ENCODE measurements at regions not wholly inside any gene's neighbourhood (a gene's known extent, or its start where the extent isn't known, plus 50 kb on each side); places are given as distances from the start of the nearest gene placed in this dataset.

- TF ChIP-seq EP300 (IDR thresholded peaks at IDR 0.05; ENCODE audit: borderline replicate concordance) (no peak), EGR1 (IDR thresholded peaks at IDR 0.05) (no peak), NFIC (IDR thresholded peaks at IDR 0.05) (no peak), TCF12 (IDR thresholded peaks at IDR 0.05; ENCODE audit: low read depth) (no peak), TEAD4 (IDR thresholded peaks at IDR 0.05) (no peak), ZBTB7A (IDR thresholded peaks at IDR 0.05; ENCODE audit: low read depth) (no peak), CREB1 (IDR thresholded peaks at IDR 0.05; ENCODE audit: low read depth) (no peak), FOXM1 (IDR thresholded peaks at IDR 0.05; ENCODE audit: borderline replicate concordance, low read depth) (no peak)
- TF ChIP-seq, protein P1, sequence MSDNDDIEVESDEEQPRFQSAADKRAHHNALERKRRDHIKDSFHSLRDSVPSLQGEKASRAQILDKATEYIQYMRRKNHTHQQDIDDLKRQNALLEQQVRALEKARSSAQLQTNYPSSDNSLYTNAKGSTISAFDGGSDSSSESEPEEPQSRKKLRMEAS (IDR thresholded peaks at IDR 0.05), result no peak
Observed at GRCh38 chr15:62841269-62841628, 201.3 kb upstream of the TPM1 start.

DNA sequence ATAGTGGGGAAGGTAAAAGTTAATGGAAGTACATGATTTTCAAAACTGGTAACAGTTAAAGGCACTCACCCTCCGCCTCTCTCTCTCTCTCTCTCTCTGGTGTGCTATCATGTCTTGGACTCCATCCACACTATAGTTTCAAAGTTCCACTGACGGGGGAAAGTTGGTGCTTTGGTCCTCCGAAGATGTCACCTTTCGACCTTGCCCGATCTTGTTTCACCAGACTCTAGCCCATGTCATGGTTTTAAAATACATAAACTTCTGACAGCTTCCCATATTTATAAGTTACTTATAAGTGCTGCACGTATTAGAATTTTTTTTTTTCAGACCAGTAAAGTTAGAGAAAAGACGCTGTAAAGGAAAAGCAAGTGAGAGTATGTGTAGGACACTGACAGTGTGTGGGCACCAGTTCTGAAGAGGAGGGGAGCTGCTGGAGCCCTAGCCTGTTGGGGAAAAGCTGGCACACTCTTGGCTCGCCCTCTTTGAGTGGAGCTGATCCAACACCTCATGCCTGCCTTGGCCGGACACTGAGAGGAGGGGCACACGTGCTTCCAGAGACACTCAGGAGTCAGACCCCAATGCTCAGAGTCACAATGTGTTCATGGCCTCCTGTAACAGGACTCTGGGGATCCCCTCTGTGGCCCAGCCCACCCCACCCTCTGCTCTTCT lies 200.5 kb upstream of the TPM1 start:
- no peak for TF ChIP-seq FOXM1 (IDR thresholded peaks at IDR 0.05; ENCODE audit: borderline replicate concordance, low read depth)
- no peak for TF ChIP-seq TCF12 (IDR thresholded peaks at IDR 0.05; ENCODE audit: low read depth)
- no peak for TF ChIP-seq CREB1 (IDR thresholded peaks at IDR 0.05; ENCODE audit: low read depth)
- no peak for TF ChIP-seq TEAD4 (IDR thresholded peaks at IDR 0.05)
- no peak for TF ChIP-seq REST (IDR thresholded peaks at IDR 0.05; ENCODE audit: low read depth)
- TF ChIP-seq CEBPB (IDR thresholded peaks at IDR 0.05), result no peak
- no peak for TF ChIP-seq YY1 (IDR thresholded peaks at IDR 0.05; ENCODE audit: low read depth)
- no peak for TF ChIP-seq ZBTB7A (IDR thresholded peaks at IDR 0.05; ENCODE audit: low read depth)
- no peak for TF ChIP-seq TAF1 (IDR thresholded peaks at IDR 0.05; ENCODE audit: low read depth)
- no peak for TF ChIP-seq EGR1 (IDR thresholded peaks at IDR 0.05)
- TF ChIP-seq RAD21 (IDR thresholded peaks at IDR 0.05; ENCODE audit: low read depth), result no peak
- no peak for TF ChIP-seq NFIC (IDR thresholded peaks at IDR 0.05)
- TF ChIP-seq, protein P2, sequence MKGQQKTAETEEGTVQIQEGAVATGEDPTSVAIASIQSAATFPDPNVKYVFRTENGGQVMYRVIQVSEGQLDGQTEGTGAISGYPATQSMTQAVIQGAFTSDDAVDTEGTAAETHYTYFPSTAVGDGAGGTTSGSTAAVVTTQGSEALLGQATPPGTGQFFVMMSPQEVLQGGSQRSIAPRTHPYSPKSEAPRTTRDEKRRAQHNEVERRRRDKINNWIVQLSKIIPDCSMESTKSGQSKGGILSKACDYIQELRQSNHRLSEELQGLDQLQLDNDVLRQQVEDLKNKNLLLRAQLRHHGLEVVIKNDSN (IDR thresholded peaks at IDR 0.05), result no peak
- TF ChIP-seq, protein P1 (IDR thresholded peaks at IDR 0.05), result no peak
- TF ChIP-seq EP300 (IDR thresholded peaks at IDR 0.05; ENCODE audit: borderline replicate concordance), result no peak

GRCh38 chr15:62843311-62843710 lies 199.2 kb upstream of the TPM1 start:
- TF ChIP-seq FOXM1 (IDR thresholded peaks at IDR 0.05; ENCODE audit: borderline replicate concordance, low read depth) (no peak), NFIC (IDR thresholded peaks at IDR 0.05) (no peak), TCF12 (IDR thresholded peaks at IDR 0.05; ENCODE audit: low read depth) (no peak), YY1 (IDR thresholded peaks at IDR 0.05; ENCODE audit: low read depth) (no peak), CEBPB (IDR thresholded peaks at IDR 0.05) (no peak), RAD21 (IDR thresholded peaks at IDR 0.05; ENCODE audit: low read depth) (no peak)
- TF ChIP-seq, protein P2 (IDR thresholded peaks at IDR 0.05), result no peak

DNA sequence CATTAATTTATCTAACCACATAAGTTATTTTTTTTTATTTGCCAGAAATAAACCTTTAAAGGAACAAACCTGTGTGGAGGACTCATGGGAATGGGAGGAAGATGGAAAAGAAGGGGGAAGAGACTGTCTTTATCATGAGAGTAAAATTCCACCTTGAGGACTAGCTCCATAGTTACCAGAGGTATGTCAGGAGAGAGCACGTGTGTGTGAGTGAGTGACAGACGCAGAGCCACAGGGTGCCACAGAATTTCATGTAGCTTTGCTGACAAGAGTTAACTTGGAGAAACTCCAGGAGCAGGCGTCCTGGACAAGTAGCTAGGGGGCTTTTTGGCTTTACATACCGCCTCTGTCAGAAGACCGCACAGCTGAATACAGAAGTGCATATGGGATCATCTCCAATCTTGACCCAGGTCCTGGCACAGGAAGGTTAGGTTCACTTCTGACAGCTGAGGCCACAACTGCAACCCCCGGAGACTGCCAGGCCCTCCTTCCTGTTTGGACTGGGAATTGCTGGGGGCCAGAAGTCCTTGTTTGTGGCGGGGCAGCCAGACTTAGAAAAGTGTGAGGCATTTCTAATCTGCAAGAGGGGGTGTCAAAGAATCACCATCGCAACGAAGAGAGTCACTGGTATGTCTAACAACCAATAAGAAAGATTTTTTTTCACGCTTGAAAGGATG lies 197.8 kb upstream of the TPM1 start:
- TF ChIP-seq YY1 (IDR thresholded peaks at IDR 0.05; ENCODE audit: low read depth), result no peak
- no peak for TF ChIP-seq CREB1 (IDR thresholded peaks at IDR 0.05; ENCODE audit: low read depth)
- no peak for TF ChIP-seq NFIC (IDR thresholded peaks at IDR 0.05)
- no peak for TF ChIP-seq EGR1 (IDR thresholded peaks at IDR 0.05)
- TF ChIP-seq, protein P2 (IDR thresholded peaks at IDR 0.05), result no peak
- no peak for TF ChIP-seq REST (IDR thresholded peaks at IDR 0.05; ENCODE audit: low read depth)
- TF ChIP-seq ZBTB7A (IDR thresholded peaks at IDR 0.05; ENCODE audit: low read depth), result no peak
- no peak for TF ChIP-seq CEBPB (IDR thresholded peaks at IDR 0.05)
- no peak for TF ChIP-seq FOXM1 (IDR thresholded peaks at IDR 0.05; ENCODE audit: borderline replicate concordance, low read depth)
- TF ChIP-seq TAF1 (IDR thresholded peaks at IDR 0.05; ENCODE audit: low read depth), result no peak
- TF ChIP-seq TCF12 (IDR thresholded peaks at IDR 0.05; ENCODE audit: low read depth), result no peak
- no peak for TF ChIP-seq TEAD4 (IDR thresholded peaks at IDR 0.05)
- no peak for TF ChIP-seq RAD21 (IDR thresholded peaks at IDR 0.05; ENCODE audit: low read depth)
- no peak for TF ChIP-seq EP300 (IDR thresholded peaks at IDR 0.05; ENCODE audit: borderline replicate concordance)
- TF ChIP-seq, protein P1 (IDR thresholded peaks at IDR 0.05), result no peak
